ENCODE measurements at regions not wholly inside any gene's neighbourhood (a gene's known extent, or its start where the extent isn't known, plus 50 kb on each side); places are given as distances from the start of the nearest gene placed in this dataset.

DNA sequence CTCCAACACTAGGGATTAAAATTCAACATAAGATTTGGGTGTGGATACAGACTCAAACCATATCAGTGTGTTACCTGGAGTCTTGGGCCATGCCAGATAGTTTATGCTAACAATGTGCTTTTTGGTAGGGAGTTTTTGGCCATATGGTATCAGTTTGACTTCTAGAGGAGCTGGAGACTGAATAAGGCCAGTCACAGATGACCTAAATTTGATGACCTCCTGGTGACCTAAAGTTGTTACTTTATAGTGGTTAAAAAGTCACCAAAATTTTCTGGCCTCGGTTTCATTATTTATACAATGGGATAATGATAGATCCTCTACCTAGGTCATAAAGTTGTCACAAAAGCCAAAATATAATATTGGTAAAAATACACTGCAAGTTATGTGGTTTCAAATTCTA, 877.1 kb downstream of the RAPGEF2 start:
- Histone ChIP-seq H3K27me3 (ENCODE audit: insufficient read depth, low read length, poor library complexity) (no peaks in the 10 kb centered on the region), H3K9me3 (ENCODE audit: insufficient read depth, low read length, severe bottlenecking) (no peaks in the 10 kb centered on the region), H3K36me3 (ENCODE audit: insufficient read depth, low read length) (no peaks in the 10 kb centered on the region), H4K20me1 (ENCODE audit: insufficient read depth, low read length) (no peaks in the 10 kb centered on the region), H3K4me2 (ENCODE audit: insufficient read depth, low read length) (no peak overlapping the region), H3K9ac (ENCODE audit: low read depth, low read length) (no peak overlapping the region), H3K4me3 (ENCODE audit: low read depth in 1 of 2, low read length in 2 of 2) (no peak overlapping the region), H2AFZ (ENCODE audit: low read depth, low read length) (no peak overlapping the region), H3K4me1 (ENCODE audit: insufficient read depth, low read length) (no peaks in the 10 kb centered on the region), H3K79me2 (ENCODE audit: insufficient read depth, low read length) (no peaks in the 10 kb centered on the region), H3K27ac (ENCODE audit: low read length) (no peak overlapping the region)
- DNase-seq (no peak), ATAC-seq (ENCODE audit: insufficient read depth, low read depth) (no peak)
- TF ChIP-seq, protein P1, sequence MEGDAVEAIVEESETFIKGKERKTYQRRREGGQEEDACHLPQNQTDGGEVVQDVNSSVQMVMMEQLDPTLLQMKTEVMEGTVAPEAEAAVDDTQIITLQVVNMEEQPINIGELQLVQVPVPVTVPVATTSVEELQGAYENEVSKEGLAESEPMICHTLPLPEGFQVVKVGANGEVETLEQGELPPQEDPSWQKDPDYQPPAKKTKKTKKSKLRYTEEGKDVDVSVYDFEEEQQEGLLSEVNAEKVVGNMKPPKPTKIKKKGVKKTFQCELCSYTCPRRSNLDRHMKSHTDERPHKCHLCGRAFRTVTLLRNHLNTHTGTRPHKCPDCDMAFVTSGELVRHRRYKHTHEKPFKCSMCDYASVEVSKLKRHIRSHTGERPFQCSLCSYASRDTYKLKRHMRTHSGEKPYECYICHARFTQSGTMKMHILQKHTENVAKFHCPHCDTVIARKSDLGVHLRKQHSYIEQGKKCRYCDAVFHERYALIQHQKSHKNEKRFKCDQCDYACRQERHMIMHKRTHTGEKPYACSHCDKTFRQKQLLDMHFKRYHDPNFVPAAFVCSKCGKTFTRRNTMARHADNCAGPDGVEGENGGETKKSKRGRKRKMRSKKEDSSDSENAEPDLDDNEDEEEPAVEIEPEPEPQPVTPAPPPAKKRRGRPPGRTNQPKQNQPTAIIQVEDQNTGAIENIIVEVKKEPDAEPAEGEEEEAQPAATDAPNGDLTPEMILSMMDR (IDR thresholded peaks at IDR 0.05; ENCODE audit: borderline replicate concordance, extremely low read depth, low read length, poor library complexity, severe bottlenecking): no peak
- no peak for TF ChIP-seq EZH2 (IDR thresholded peaks at IDR 0.05; ENCODE audit: borderline replicate concordance, low read depth, low read length, severe bottlenecking)

DNA sequence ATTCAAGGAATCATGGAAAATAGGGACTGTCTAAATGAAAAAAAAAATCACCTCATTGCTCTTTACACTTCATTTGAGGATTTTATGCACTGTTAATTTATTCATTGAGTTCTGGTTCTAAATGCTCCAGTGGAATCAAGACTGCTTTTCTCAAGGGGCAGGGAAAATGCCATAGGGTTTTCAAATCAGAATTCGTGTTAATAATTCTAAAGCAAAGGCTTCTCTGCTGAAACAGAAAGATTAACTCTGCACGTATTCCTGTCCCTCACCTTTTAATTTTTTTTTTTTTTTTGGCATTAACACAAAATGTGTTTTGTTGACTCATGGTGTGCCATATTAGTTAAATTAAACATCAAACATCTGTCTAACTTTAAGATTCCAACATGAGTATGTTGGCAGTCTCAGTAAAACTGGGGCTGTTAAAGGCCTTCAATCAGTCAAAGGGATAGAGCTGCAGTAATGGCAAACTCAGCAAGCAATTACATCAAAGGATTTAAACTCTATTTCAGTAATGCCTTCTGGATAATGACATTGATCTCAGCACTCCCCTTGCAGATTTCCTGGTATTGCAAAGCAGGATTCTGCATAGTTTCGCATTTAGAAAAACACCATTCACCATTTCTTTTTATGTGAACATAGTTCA, 878.1 kb downstream of the RAPGEF2 start:
- Histone ChIP-seq H3K27ac (ENCODE audit: low read length) (no peak overlapping the region), H3K9ac (ENCODE audit: low read depth, low read length) (no peak overlapping the region), H3K36me3 (ENCODE audit: insufficient read depth, low read length) (no peaks in the 10 kb centered on the region), H3K4me1 (ENCODE audit: insufficient read depth, low read length) (no peaks in the 10 kb centered on the region), H2AFZ (ENCODE audit: low read depth, low read length) (no peak overlapping the region), H3K4me3 (ENCODE audit: low read depth in 1 of 2, low read length in 2 of 2) (no peak overlapping the region), H3K9me3 (ENCODE audit: insufficient read depth, low read length, severe bottlenecking) (no peaks in the 10 kb centered on the region), H3K27me3 (ENCODE audit: insufficient read depth, low read length, poor library complexity) (no peaks in the 10 kb centered on the region), H3K4me2 (ENCODE audit: insufficient read depth, low read length) (no peak overlapping the region), H4K20me1 (ENCODE audit: insufficient read depth, low read length) (no peaks in the 10 kb centered on the region), H3K79me2 (ENCODE audit: insufficient read depth, low read length) (no peaks in the 10 kb centered on the region)
- TF ChIP-seq EZH2 (IDR thresholded peaks at IDR 0.05; ENCODE audit: borderline replicate concordance, low read depth, low read length, severe bottlenecking): no peak
- TF ChIP-seq, protein P1 (IDR thresholded peaks at IDR 0.05; ENCODE audit: borderline replicate concordance, extremely low read depth, low read length, poor library complexity, severe bottlenecking): no peak
- DNase-seq (no peak), ATAC-seq (ENCODE audit: insufficient read depth, low read depth) (no peak)

DNA sequence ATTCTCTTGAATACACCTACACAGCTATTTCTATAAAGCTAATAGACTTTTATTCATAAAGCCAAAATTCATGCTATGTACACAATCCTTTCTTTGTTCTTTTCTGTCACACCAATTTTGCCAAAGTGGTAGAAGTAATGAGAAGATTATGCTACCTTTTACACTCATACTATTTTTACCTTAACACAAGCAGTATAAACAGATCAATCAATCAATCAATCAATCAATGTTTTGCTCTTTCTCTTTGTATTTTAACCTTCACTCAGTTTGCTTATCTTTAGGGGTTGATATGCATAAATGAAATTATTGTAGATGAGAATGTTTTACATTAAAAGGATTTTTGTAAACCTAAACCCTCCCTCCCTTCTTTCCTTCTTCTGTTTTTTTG, 878.6 kb downstream of the RAPGEF2 start:
- no peaks in the 10 kb centered on the region for H3K27me3 ChIP-seq (ENCODE audit: insufficient read depth, low read length, poor library complexity)
- H4K20me1 ChIP-seq (ENCODE audit: insufficient read depth, low read length): no peaks in the 10 kb centered on the region
- H3K79me2 ChIP-seq (ENCODE audit: insufficient read depth, low read length): no peaks in the 10 kb centered on the region
- no peaks in the 10 kb centered on the region for H3K9me3 ChIP-seq (ENCODE audit: insufficient read depth, low read length, severe bottlenecking)
- H3K4me2 ChIP-seq (ENCODE audit: insufficient read depth, low read length): no peak overlapping the region
- no peak for DNase-seq
- no peak overlapping the region for H3K4me3 ChIP-seq (ENCODE audit: low read depth in 1 of 2, low read length in 2 of 2)
- no peaks in the 10 kb centered on the region for H3K4me1 ChIP-seq (ENCODE audit: insufficient read depth, low read length)
- ATAC-seq (ENCODE audit: insufficient read depth, low read depth): no peak
- no peak overlapping the region for H3K9ac ChIP-seq (ENCODE audit: low read depth, low read length)
- no peaks in the 10 kb centered on the region for H3K36me3 ChIP-seq (ENCODE audit: insufficient read depth, low read length)
- no peak overlapping the region for H3K27ac ChIP-seq (ENCODE audit: low read length)
- no peak overlapping the region for H2AFZ ChIP-seq (ENCODE audit: low read depth, low read length)
- TF ChIP-seq, protein P1 (IDR thresholded peaks at IDR 0.05; ENCODE audit: borderline replicate concordance, extremely low read depth, low read length, poor library complexity, severe bottlenecking): no peak
- no peak for TF ChIP-seq EZH2 (IDR thresholded peaks at IDR 0.05; ENCODE audit: borderline replicate concordance, low read depth, low read length, severe bottlenecking)
